SW480 (cell line): ENCODE measurements at regions not wholly inside any gene's neighbourhood (a gene's known extent, or its start where the extent isn't known, plus 50 kb on each side); places are given as distances from the start of the nearest gene placed in this dataset.
"Not testable (repeated sequence)": the region's sequence is repeated elsewhere in the genome, so short reads cannot be mapped to it uniquely, and the experiment has no call there.

Source experiments
- DNase-seq: peaks from one replicate; pipeline ENCODE4 v3.0.0-alpha.2; 2016; ENCODE audit warnings: low spot score

- no peak for DNase-seq
Observed at GRCh38 chrX:35406386-35406785, 391.8 kb upstream of the MAGEB16 start.

DNA sequence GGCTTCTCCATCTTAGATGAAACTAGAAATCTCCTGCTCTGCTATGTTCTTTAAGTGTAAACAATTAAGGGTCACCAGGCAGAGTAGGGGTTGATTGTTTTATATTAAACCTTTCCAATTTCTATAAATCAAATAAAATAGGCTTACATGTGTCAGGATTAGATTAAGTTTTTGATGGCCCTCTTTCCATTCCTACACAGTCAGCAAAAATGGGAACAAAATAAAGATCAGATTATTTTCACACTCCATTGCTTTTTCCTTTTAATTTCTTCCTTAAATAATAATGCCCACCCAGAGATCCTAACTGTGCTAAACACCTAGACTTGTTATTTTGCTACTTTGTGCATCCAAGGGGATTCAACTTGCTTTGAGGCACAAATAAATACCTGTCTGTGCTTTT, 381.4 kb upstream of the MAGEB16 start:
- no peak for DNase-seq

DNA sequence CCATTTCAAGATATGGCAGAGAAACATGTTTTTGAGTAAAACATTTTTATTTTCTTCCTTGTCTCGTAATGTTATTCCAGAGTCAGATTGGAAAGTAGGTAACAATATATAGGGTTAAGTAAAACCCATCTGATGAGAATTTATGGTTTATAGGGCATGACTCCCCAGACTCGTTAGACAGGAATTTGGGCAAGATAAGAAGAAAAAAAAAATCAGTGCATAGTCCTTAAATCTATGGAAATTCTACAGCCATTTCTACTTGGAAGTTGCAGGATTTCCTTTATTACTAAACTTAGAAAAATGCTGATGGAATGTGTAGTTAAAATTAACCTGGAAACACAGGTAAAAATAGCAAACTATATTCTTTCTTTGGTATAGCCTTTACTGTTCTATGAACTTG, 366.1 kb upstream of the MAGEB16 start:
- no peak for DNase-seq

GRCh38 chrX:35439034-35439660, 359.0 kb upstream of the MAGEB16 start:
- DNase-seq, result no peak

DNA sequence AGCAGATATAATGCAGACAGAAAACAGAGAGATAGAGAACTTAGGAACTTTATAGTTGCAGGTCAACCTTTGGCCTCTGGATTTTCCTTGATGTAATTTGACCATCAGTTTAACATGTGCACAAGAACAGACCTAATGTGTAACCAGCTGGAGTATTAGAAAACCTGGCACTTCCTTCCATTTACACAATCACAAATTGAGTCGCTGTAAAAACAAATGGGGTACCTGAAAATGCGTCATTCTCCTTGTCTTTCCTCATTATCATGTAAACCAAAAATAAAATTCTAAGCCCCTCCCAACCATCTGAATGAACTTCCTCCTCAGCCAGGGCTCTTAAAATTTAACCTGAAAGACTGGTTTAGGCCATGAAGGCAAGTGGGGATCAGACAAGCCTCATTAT, 358.4 kb upstream of the MAGEB16 start:
- no peak for DNase-seq

DNA sequence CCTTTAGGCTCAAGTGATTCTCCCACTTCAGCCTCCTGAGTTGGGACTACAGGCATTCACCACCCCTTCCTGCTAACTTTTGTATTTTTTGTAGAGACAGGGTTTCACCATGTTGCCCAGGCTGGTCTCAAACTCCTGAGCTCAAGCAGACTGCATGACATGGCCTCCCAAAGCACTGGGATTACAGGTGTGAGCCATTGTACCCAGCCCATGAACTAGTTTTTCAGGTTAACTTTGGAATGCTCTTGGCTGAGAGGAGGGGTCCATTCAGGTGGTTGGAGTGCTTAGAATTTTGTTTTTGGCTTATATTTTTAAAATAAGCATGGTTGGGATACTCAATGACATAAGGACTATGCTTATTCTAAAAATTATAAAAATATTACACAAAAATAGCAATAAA, 355.7 kb upstream of the MAGEB16 start:
- DNase-seq, result no peak

- not testable (repeated sequence) for DNase-seq
Observed at GRCh38 chrX:35443091-35443582, 355.0 kb upstream of the MAGEB16 start.

DNA sequence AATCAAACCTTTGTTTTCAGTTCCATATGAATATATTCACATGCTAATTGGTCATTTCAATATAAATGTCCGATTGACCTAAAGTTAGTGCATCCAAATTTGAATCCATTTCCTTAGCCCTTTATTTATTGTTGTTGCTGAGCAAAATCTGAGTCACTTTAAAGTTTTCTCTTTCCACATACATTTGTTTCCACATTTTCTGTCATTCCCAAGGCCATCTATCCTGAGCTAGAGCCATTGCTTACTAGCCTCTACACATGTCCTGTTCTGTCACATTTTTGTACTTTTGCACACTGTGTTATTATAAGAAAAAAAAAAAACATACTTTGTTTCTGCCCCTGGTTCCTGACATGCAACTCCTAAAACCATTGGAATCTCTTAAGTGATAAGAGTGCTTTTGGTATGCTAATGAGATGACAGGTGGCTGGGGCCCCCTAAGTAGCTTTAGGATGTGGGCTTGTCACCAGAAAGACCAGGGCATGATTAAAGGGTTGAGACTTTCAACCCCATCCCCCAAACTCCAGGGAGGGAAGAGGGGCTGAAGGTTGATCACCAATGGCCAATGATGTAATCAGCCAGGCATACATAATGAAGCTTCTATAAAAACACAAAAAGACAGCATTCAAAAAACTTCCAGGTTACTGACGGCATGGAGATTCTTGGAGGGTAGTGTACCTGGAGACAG, 353.3 kb upstream of the MAGEB16 start:
- peak; percentile 16 for DNase-seq

GRCh38 chrX:35445912-35446311, 352.2 kb upstream of the MAGEB16 start:
- no peak for DNase-seq

DNA sequence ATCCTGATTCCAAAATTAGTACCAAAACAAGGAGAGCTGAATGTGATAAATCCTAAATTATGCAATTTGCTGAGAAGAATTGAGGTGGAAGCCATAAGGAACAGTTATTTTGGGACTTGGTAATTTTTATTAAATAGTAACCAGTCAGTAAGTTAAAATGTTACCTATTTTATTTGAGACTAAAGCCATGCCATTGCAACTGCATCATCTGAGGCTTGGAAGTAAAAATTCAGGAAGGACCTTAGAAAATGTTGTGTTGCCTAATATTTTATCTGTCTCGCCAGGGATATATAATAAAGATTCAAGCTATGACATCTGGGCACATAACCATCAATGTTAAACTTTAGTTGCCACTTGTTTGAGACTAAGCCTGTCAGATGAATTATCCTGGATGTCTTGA, 341.3 kb upstream of the MAGEB16 start:
- no peak for DNase-seq

DNA sequence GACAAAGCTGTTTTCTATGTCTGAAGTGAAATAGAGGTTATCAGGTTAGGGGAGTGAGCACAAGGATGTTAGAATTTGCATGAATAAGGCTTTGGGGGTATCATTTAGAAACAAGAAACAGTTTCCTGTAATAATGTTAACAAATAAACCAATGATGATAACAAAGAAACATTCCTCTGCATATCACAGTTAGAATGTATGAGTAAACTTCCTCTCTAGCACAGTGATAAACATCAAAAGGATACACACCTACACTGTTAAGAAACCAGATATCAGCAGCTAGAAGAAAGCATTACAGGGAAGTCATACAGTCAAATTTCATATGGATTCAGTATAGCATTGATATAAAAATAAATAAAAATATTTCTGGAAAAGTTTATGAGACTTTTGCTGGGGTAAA, 340.0 kb upstream of the MAGEB16 start:
- DNase-seq, result peak; percentile 35

GRCh38 chrX:35461164-35461563, 337.0 kb upstream of the MAGEB16 start:
- no peak for DNase-seq

DNA sequence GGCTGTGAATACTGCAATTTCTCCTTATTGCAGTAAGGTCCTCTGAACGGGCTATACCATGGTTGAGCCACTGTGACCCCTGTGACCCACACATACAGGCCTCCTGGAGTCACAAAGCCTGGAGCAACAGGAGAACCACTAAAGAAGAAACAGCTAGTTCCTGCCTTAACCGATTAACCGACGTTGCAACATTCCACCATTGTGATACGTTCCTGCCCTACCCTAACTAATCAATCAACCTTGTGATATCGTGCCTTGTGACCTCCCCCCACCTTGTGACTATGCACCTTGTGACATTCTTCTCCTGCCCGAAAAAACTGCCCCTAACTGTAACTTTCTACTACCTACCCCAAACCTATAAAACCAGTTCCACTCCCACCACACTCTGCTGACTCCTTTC, 301.5 kb upstream of the MAGEB16 start:
- not testable (repeated sequence) for DNase-seq

GRCh38 chrX:35497453-35497852, 300.7 kb upstream of the MAGEB16 start:
- DNase-seq, result not testable (repeated sequence)

GRCh38 chrX:35499071-35499862, 298.9 kb upstream of the MAGEB16 start:
- no peak for DNase-seq

DNA sequence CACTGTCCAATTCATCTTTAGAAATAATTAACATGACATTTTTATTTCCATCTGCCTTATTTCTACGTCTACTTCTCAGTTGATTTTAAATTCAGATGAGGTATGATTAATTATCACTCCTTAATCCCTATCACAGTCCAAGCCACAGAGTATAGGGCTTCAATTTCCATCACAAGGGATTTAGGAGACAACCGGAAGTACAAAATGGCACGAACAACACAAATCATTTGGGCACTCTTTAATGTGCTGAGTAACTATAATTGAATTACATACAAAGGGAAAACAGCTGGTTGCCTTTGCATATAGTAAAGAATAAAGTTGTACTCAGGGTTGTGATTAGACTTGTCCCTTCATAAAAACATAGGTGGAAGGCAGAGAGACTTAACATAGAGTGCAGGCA, 290.4 kb upstream of the MAGEB16 start:
- no peak for DNase-seq

DNA sequence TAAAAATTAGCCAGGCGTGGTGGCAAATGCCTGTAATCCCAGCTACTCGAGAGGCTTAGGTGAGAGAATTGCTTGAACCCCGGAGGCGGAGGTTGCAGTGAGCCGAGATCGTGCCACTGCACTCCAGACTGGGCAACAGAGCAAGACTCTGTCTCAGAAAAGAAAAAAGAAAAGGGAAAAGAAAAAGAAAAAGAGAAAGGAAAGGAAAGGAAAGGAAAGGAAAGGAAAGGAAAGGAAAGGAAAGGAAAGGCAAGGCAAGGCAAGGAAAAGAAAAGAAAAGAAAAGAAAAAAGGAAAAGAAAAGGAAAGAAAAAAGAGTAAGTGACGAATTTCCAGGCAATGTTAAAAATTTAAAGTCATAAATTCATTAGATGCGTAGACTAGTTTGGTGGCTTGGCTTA, 250.1 kb upstream of the MAGEB16 start:
- DNase-seq, result not testable (repeated sequence)

GRCh38 chrX:35557916-35558315, 240.2 kb upstream of the MAGEB16 start:
- no peak for DNase-seq

- DNase-seq, result no peak
Observed at GRCh38 chrX:35561985-35562384, 236.2 kb upstream of the MAGEB16 start.

GRCh38 chrX:35562395-35562794, 235.7 kb upstream of the MAGEB16 start:
- DNase-seq, result no peak

DNA sequence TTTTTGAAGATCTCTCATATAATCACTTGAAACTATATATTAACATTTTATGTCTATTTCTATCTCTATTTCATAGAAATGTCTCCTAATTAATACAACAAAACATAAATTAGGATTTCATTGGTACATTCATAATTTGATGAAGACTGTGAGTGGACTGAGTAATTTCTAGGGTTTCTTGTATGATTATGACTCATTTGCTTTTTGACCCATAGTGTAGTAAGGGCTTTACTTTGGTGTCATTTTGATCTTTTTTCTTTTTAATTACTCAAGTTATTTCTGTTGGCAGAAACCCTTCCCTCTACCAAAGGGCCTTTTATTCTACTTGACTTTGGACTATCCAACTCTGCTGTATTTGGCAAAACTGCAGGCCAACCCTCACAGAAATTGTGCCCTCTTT, 207.9 kb upstream of the MAGEB16 start:
- DNase-seq, result no peak

DNA sequence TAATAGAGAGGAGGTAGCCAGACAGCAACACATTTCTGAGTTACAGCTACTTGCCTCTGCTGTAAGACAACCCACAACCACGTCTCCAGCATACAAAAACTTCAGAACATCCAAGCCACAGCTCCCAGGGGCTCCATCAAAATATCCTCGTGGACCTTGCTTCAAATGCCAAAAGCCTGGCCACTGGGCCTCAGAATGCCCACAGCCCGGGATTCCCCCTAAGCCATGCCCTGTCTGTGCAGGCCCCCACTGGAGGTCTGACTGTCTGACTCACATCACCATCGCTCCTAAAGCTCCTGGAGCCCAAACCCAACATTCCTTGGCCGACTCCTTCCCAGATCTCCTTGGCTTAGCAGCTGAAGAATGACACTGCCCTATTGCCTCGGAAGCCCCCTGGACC, 186.6 kb upstream of the MAGEB16 start:
- not testable (repeated sequence) for DNase-seq

DNA sequence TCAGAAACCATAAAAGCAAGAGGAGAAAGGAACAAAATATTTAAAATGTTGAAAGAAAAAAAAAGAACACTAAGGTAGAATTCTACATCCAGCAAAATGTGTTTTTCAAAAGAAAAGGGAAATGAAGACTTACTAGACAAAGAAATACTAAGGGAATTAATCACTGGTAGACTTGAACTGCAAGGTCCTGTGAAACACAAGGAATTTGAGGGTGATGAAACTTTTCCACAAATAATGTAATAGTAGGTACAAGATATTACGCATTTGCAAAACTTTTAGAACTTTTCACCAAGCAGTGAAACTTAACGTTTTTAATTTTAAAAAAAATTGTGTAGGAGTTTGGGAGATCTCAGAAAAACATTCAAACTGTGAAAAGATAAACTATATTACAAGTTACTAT, 180.3 kb upstream of the MAGEB16 start:
- no peak for DNase-seq
